DMS79 treated with DMSO at 0.1 percent for 48 hours (cell line): ENCODE measurements at regions not wholly inside any gene's neighbourhood (a gene's known extent, or its start where the extent isn't known, plus 50 kb on each side); places are given as distances from the start of the nearest gene placed in this dataset.
A peak's percentile ranks its signal among the peaks of the same experiment; 100 is the strongest.

ENCODE experiments used
- DNase-seq: peaks from one replicate; lab custom pipeline; 2025; lab: John Stamatoyannopoulos, UW

DNA sequence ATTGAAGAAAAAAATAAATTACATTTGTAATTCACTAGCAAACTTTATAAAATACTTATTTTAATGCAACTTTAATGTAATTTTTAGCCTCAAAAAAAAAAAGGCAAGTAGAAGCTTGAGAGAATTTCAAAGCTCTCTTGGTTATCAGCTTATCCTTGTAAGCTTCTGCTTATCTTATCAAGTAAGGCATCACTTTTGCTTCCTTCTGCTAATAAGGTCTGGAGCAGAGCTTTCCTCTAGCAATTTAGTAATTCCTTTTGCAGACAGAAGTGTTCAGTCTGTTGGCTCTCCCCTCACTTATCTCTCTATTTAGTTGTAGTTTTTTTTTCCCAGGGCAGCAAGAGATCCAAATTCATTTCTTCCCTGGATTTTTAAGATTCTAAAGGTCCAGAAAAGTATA lies 525.0 kb downstream of the ISL1 start:
- DNase-seq: peak; percentile 24

- DNase-seq: no peak
Measured at GRCh38 chr5:51944500-51945125, 561.4 kb downstream of the ISL1 start.

DNA sequence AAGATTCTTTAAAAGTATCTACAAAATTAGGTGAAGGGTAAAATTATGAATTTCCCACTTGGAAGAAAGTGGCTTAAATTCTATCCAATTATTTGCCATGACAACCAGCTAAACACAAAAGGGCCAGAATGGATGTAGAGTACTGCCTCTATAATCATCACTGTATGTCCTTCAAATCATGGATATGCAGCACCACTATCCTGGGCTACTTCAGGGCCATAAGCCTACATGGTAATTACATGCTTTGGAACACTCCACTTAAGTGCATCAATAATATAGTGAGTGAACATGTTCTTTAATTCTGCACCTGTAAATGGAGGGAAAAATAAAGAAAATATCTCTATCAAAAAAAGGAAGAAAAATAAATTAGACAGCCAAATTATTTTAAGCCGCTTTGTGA lies 575.2 kb downstream of the ISL1 start:
- DNase-seq: no peak

DNA sequence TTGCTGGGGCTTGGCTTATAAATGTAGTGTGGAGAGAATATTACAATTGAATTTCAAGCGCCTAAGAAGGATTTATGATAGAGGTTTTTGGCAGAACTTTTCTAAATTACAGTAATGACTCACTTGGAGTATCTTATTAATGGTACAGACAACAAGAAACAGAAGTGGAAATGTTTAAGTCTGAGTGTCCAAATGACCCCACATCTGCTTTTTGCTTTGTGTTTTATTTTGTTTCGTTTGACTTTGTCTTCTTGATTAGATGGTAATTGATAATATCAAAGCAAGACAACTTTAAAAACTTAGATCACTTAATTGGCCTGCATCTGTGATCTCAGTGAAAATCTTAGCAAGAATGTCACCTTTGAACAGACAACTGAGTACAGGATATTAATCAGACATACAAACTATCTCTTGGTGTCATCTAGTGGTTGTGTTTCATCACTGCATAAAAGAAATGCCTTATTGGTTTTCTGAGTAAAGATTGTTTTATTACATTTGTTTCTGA lies 577.4 kb downstream of the ISL1 start:
- peak; percentile 24 for DNase-seq

DNA sequence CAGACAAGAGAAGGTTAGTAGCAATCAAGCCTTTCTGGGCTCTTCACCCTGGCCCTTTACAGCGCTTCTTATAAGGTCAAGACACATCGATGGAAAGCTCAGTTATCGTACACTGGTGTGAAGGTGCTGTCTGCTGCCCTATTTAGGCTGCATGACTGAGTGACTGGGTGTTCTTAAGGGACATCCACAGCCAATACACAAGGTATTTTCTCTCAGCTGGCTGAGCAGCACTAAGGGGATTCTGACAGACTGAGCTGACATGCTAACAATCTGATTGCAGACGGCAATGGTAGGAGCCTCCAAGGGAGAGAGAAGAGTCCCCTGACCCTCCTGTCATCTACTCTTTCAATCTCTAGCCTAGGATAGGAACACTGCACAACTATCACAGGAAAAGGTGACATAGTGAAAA lies 577.9 kb downstream of the ISL1 start:
- no peak for DNase-seq

- no peak for DNase-seq
Measured at GRCh38 chr5:51968756-51969155, 585.5 kb downstream of the ISL1 start.

DNA sequence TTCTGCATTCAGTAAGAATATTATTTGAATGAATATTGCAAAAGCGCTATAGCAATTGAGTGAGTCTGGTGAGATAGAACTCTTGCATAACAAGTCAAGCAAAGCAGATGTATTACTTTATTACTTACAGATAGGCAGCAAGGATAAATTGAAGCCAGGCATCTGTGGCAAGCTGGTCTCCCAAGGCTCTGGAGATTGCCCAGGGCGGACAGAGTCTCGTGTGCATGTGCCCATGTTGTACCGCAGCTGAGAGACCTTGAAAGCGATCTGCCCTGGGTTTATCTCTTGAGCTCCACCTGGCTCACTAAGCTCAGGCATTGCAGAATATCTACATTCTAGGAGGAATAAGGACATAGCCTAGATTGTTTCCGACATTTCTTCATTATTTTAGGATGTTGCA lies 591.6 kb downstream of the ISL1 start:
- no peak for DNase-seq

DNA sequence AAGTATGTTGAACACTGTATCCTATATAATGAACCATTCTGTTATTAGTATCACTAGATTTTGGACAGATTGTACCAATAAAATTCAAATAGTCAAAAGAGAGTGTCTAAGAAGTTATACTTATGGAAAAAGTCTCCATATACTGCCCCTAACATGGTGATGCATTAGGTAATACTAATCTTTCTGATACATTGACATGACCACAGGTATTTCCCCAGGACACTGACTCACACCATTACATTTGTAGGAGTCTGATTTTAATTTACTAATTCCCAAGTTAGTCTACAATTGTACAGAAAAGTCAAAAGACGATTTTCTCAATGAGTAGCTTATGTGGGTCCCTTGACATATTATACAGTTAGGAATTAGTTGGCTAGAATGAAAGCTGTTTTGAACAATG lies 593.8 kb downstream of the ISL1 start:
- no peak for DNase-seq

GRCh38 chr5:51983161-51983560 lies 599.9 kb downstream of the ISL1 start:
- DNase-seq: no peak

DNA sequence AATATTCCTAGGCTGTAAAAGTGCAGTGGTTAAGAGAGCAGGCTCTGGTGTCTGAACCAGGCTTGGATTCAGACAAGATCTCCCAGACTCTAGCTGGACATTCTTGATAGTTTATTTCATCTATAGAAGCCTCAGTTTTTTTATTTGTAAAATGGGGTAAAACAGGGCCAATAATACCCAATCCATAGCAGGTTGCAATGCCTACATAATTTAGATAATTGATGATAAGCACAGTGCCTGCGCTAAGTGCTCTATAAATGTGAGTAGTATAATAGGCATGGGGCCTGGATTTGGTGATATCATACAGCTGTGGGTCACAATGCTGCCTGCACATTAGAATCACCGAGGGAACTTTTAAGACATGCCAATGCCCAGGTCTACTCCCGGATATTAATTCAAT lies 603.5 kb downstream of the ISL1 start:
- DNase-seq: no peak

DNA sequence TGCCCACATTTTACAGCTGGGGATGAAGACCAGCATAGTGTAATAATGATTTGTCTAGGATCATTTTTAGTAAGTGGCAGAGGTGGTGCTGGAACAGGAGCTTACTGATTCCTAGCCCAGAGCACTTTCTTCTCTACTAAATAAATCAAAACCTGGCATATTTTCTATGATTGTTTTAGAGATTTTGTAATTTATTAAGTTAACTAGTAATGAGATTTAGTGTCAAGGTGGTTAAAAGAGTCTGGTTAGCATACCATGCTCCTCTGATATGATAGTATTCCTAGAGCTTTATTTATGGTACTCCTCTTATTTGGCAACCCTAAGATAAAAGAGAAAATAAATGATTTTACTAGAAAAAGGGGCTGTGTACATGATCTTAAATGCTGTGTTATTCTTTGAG lies 604.0 kb downstream of the ISL1 start:
- no peak for DNase-seq

GRCh38 chr5:51987669-51988209 lies 604.5 kb downstream of the ISL1 start:
- DNase-seq: no peak

DNA sequence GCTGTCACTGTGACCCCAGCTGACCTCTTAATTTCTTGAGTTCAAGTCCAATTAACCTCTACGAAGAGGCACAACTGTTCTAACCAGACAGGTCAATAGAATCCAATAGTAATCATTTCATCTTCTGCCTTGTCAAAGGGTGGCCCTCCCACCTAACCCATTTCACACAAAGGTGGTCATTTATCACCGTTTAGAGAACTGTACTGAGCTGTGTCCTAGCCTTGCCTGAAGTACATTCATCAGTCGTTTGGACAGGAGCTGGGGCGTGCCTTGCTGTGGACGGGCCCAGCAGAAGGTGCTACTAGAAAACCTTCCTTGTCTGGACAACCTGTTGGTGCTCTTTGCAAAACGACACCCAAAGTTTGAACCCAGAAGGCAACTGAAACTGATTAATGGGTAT lies 605.4 kb downstream of the ISL1 start:
- no peak for DNase-seq

- no peak for DNase-seq
Measured at GRCh38 chr5:51990241-51990640, 607.0 kb downstream of the ISL1 start.

DNA sequence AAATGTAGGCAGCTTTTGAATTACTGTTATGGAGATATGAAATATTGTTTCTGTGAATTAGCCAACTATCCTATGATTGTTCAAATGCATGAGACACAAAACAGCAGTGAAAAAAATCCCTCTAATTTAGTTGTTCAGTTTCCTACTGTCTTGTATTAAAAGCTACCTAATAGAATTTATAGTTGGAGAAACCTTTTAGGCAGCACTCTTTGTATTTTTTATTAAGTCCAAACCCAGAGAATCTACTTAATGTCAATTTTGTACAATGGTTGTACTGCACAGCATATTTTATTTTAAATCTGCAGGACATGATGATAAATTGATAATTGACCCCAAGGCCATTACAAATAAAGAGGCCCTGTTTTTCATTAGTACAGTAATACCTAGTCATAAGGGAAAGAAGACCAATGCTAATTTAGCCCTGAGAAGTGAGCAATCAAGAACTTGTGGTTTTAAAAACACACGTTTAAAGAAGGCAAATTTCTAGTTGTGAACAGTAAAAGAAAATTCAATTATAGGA lies 607.5 kb downstream of the ISL1 start:
- DNase-seq: no peak

DNA sequence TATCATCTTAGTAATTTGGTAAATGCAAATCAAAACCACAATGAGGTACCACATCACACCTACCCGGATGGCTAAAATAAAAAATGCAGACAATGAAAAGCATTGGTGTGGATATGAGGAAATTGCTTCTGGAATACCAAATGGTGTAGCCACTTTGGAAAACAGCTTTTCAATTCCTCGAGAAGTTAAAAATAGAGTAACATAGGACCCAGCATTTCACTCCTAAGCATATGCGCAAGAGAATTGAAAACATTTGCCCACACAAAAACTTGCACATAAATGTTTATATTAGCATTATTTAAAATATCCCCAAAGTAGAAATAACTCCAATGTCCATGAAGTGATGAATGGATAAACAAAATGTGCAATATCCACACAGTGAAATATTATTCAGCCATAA lies 608.7 kb downstream of the ISL1 start:
- DNase-seq: no peak

GRCh38 chr5:51995773-51996306 lies 612.6 kb downstream of the ISL1 start:
- no peak for DNase-seq

- DNase-seq: no peak
Measured at GRCh38 chr5:51996356-51996861, 613.2 kb downstream of the ISL1 start.

DNA sequence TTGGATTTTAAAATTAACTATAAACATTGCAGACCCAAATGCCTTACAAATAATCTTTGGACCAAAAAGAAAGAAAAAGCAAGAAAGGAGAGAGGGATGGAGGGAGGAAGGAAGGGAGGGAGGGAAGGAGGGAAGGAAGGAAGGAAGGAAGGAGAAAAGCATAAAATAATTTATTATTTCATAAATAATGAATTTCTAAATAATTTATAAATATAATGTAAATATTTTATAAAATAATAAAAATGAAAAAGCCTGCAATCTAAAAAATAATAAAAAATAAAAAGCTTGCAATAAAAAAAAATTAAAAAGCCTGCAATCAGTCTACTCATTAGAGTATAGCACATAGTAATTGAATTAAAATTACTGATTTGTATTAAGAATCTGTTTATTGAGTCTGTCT lies 614.3 kb downstream of the ISL1 start:
- DNase-seq: no peak

GRCh38 chr5:51997949-51998348 lies 614.7 kb downstream of the ISL1 start:
- DNase-seq: no peak

DNA sequence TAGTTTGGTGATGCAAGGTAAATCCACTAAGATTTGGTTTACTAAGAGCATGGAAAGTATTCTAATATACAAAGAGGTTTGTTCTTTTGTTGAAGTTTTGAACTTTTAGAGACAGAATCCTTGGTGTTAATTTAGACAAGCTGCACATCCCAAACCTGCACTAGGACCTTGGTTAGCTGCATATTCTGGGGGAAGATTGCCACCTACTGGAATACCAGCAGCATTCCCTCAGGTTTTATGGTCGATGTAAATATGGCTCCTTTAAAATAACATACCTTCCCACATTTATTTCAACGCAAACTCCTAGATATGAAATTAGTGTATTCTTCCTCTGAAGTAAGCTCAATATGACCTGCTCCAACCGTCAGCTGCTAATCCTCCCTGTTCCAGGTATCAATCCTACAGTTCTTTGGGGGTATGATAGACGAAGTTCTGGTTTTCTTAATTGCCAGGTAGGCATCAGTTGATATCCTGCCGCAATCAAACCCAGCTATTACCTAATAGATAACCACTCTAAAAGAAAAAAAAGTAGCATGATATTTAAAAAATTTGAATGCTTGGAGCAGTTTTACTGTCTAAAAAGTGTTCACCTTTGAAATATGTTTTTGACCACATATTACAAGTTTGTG lies 624.1 kb downstream of the ISL1 start:
- DNase-seq: peak; percentile 84

DNA sequence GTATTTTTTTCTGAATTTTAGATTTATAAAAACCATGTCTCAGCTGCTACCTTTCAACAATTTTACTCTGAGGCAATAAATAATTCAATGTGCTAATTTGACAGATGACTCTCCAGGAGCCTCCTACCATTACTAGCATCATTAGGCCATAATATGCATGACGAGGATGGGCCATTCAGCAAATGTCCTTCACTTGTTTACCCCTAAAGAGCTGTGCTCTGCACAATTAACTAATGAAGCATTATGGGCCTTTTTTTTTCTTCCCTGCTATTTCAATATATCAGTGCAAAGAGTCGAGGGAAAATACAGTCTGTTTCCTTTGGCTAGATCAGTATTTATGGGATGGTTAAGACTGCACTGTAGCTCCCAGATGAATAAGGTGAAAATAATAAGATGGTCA lies 627.2 kb downstream of the ISL1 start:
- peak; percentile 93 for DNase-seq

- DNase-seq: peak; percentile 79
Measured at GRCh38 chr5:52013523-52013922, 630.3 kb downstream of the ISL1 start.
